PC-9 (cell line): ENCODE measurements at regions not wholly inside any gene's neighbourhood (a gene's known extent, or its start where the extent isn't known, plus 50 kb on each side); places are given as distances from the start of the nearest gene placed in this dataset.
"Not testable (repeated sequence)": the region's sequence is repeated elsewhere in the genome, so short reads cannot be mapped to it uniquely, and the experiment has no call there.

Experiments used
- CTCF ChIP-seq: fragments of 200-600 bp; sonication (generic); conservative IDR thresholded peaks from 2 replicates; pipeline ENCODE4 v1.6.1; 2017; ENCODE audit warnings: mixed run types, antibody characterized with exemption, mild to moderate bottlenecking, moderate library complexity
- EZH2 ChIP-seq: fragments of 200-600 bp; sonication (generic); IDR thresholded peaks from 2 replicates; pipeline ENCODE4 v1.8.0; 2017; ENCODE audit warnings: antibody characterized with exemption, low read depth

- TF ChIP-seq CTCF, EZH2: not testable (repeated sequence)
Measured at GRCh38 chr3:75268576-75268975, 395.6 kb upstream of the FRG2C start.
